GM21423 (cell line): ENCODE measurements at regions not wholly inside any gene's neighbourhood (a gene's known extent, or its start where the extent isn't known, plus 50 kb on each side); places are given as distances from the start of the nearest gene placed in this dataset.
A peak's percentile ranks its signal among the peaks of the same experiment; 100 is the strongest.
"Not testable (repeated sequence)": the region's sequence is repeated elsewhere in the genome, so short reads cannot be mapped to it uniquely, and the experiment has no call there.

Experiments
- ATAC-seq: cut with Tn5 transposase; IDR thresholded peaks from one replicate; pipeline ENCODE4 v1.9.1; 2021; ENCODE audit warnings: mild to moderate bottlenecking, moderate library complexity; ENCODE audit not compliant: unreplicated experiment

- no peak for ATAC-seq
Observed at GRCh38 chr13:94824601-94825000, 112.3 kb upstream of the SOX21 start.

- ATAC-seq, result no peak
Observed at GRCh38 chr13:94822356-94822755, 110.0 kb upstream of the SOX21 start.

GRCh38 chr13:94816256-94816655, 103.9 kb upstream of the SOX21 start:
- no peak for ATAC-seq

- ATAC-seq, result peak; percentile 94
Observed at GRCh38 chr13:94813920-94814475, 101.7 kb upstream of the SOX21 start.

GRCh38 chr13:94811753-94812152, 99.4 kb upstream of the SOX21 start:
- ATAC-seq, result no peak

- no peak for ATAC-seq
Observed at GRCh38 chr13:94800423-94800822, 88.1 kb upstream of the SOX21 start.

GRCh38 chr13:94799299-94799698, 87.0 kb upstream of the SOX21 start:
- ATAC-seq, result no peak

- ATAC-seq, result no peak
Observed at GRCh38 chr13:94798738-94799137, 86.4 kb upstream of the SOX21 start.

GRCh38 chr13:94795292-94795691, 82.9 kb upstream of the SOX21 start:
- no peak for ATAC-seq

GRCh38 chr13:94786246-94786645, 73.9 kb upstream of the SOX21 start:
- ATAC-seq, result not testable (repeated sequence)

GRCh38 chr13:94784066-94784465, 71.7 kb upstream of the SOX21 start:
- no peak for ATAC-seq

- no peak for ATAC-seq
Observed at GRCh38 chr13:94783489-94783888, 71.1 kb upstream of the SOX21 start.

- ATAC-seq, result no peak
Observed at GRCh38 chr13:94780421-94780820, 68.1 kb upstream of the SOX21 start.

GRCh38 chr13:94778986-94779385, 66.6 kb upstream of the SOX21 start:
- no peak for ATAC-seq

GRCh38 chr13:94778585-94778984, 66.2 kb upstream of the SOX21 start:
- ATAC-seq, result no peak

GRCh38 chr13:94776956-94777355, 64.6 kb upstream of the SOX21 start:
- no peak for ATAC-seq

- ATAC-seq, result no peak
Observed at GRCh38 chr13:94776300-94776699, 64.0 kb upstream of the SOX21 start.

- no peak for ATAC-seq
Observed at GRCh38 chr13:94765814-94766213, 53.5 kb upstream of the SOX21 start.

- ATAC-seq, result no peak
Observed at GRCh38 chr13:94764576-94765321, 52.4 kb upstream of the SOX21 start.
